ENCODE measurements at regions not wholly inside any gene's neighbourhood (a gene's known extent, or its start where the extent isn't known, plus 50 kb on each side); places are given as distances from the start of the nearest gene placed in this dataset.
"Not testable (repeated sequence)": the region's sequence is repeated elsewhere in the genome, so short reads cannot be mapped to it uniquely, and the experiment has no call there.

DNA sequence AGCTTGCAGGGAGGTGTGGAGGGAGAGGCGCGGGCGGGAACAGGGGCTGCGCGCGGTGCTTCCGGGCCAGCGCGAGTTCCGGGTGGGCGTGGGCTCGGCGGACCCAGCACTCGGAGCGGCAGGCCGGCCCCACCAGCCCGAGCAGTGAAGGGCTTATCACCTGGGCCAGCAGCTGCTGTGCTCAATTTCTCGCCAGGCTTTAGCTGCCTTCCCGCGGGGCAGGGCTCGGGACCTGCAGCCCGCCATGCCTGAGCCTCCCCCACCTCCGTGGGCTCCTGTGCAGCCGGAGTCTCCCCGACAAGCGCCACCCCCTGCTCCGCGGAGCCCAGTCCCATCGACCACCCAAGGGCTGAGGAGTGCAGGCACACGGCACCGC, 102.2 kb upstream of the ETV6 start:
- not testable (repeated sequence) for TF ChIP-seq CTCF (IDR thresholded peaks at IDR 0.05); EZH2 (IDR thresholded peaks at IDR 0.05; ENCODE audit: borderline replicate concordance, insufficient read depth, low read depth, low read length, poor library complexity, severe bottlenecking)
